Stimulated activated CD8-positive, alpha-beta memory T cell treated with anti-CD3 and anti-CD28 coated beads, Interleukin-12 subunit alpha, Interleukin-12 subunit beta, amount 100 ng/mL, for 4 hours (primary cell): ENCODE measurements at regions not wholly inside any gene's neighbourhood (a gene's known extent, or its start where the extent isn't known, plus 50 kb on each side); places are given as distances from the start of the nearest gene placed in this dataset.

Experiments
- DNase-seq: peaks from one replicate; pipeline ENCODE4 v3.0.0-alpha.2; 2020; ENCODE audit warnings: low read depth

- no peak for DNase-seq
Measured at GRCh38 chr20:60960500-60960899, 291.6 kb upstream of the CDH4 start.

GRCh38 chr20:60961551-60961950 lies 290.5 kb upstream of the CDH4 start:
- no peak for DNase-seq

- DNase-seq: no peak
Measured at GRCh38 chr20:60962367-60963045, 289.6 kb upstream of the CDH4 start.

- DNase-seq: no peak
Measured at GRCh38 chr20:60963146-60963545, 288.9 kb upstream of the CDH4 start.

GRCh38 chr20:60964911-60965310 lies 287.1 kb upstream of the CDH4 start:
- no peak for DNase-seq

GRCh38 chr20:60966031-60966430 lies 286.0 kb upstream of the CDH4 start:
- no peak for DNase-seq

- no peak for DNase-seq
Measured at GRCh38 chr20:60966766-60967165, 285.3 kb upstream of the CDH4 start.

GRCh38 chr20:60967431-60968316 lies 284.4 kb upstream of the CDH4 start:
- no peak for DNase-seq

- DNase-seq: no peak
Measured at GRCh38 chr20:60968853-60969720, 283.0 kb upstream of the CDH4 start.

GRCh38 chr20:60970601-60971000 lies 281.5 kb upstream of the CDH4 start:
- no peak for DNase-seq

GRCh38 chr20:60974022-60974421 lies 278.0 kb upstream of the CDH4 start:
- DNase-seq: no peak

GRCh38 chr20:60974441-60974945 lies 277.6 kb upstream of the CDH4 start:
- DNase-seq: no peak

- DNase-seq: no peak
Measured at GRCh38 chr20:60976139-60976538, 275.9 kb upstream of the CDH4 start.

- DNase-seq: no peak
Measured at GRCh38 chr20:60976913-60977312, 275.1 kb upstream of the CDH4 start.

GRCh38 chr20:60977901-60978300 lies 274.2 kb upstream of the CDH4 start:
- no peak for DNase-seq

GRCh38 chr20:60984666-60985065 lies 267.4 kb upstream of the CDH4 start:
- DNase-seq: no peak

- no peak for DNase-seq
Measured at GRCh38 chr20:60986506-60987156, 265.4 kb upstream of the CDH4 start.

- DNase-seq: no peak
Measured at GRCh38 chr20:60990061-60990460, 262.0 kb upstream of the CDH4 start.

- DNase-seq: no peak
Measured at GRCh38 chr20:60990643-60991042, 261.4 kb upstream of the CDH4 start.

- DNase-seq: no peak
Measured at GRCh38 chr20:60993433-60994044, 258.5 kb upstream of the CDH4 start.

GRCh38 chr20:60999250-60999649 lies 252.8 kb upstream of the CDH4 start:
- DNase-seq: no peak
